ENCODE measurements at regions not wholly inside any gene's neighbourhood (a gene's known extent, or its start where the extent isn't known, plus 50 kb on each side); places are given as distances from the start of the nearest gene placed in this dataset.
"Not testable (repeated sequence)": the region's sequence is repeated elsewhere in the genome, so short reads cannot be mapped to it uniquely, and the experiment has no call there.

DNA sequence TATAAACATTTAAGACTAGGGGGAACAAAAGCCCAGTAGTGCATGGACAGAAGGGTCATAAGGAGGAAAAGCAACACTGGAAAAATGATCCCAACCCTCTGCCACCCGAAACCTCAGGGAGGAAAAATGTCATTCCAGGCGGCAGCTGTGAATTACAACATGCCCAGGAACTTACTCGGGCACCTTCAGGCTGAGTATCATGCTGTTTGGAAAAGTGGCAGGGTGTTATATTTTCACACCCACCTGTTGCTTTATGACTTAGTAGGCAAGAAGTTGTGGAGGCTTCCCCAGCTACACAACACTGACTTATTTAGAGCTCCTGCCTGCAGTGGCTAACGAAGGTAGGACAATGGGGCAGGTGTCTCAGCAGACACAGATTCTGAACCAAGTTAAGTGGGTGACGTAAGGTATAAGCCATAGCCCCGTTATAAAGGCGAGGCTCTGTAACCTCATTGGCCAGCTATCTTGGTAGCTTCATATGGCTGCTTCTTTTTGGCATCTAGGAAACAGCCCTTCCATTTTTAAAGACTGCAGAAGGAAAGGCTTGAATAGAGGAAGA, 96.1 kb upstream of the IFNG-AS1 start:
- no peak for DNase-seq (ENCODE audit: low spot score)

DNA sequence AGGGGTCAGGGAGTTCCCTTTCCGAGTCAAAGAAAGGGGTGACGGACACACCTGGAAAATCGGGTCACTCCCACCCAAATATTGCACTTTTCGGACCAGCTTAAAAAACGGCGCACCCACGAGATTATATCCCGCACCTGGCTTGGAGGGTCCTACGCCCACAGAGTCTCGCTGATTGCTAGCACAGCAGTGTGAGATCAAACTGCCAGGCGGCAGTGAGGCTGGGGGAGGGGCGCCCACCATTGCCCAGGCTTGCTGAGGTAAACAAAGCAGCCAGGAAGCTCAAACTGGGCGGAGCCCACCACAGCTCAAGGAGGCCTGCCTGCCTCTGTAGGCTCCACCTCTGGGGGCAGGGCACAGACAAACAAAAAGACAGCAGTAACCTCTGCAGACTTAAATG, 88.8 kb upstream of the IFNG-AS1 start:
- DNase-seq (ENCODE audit: low spot score): not testable (repeated sequence)

DNA sequence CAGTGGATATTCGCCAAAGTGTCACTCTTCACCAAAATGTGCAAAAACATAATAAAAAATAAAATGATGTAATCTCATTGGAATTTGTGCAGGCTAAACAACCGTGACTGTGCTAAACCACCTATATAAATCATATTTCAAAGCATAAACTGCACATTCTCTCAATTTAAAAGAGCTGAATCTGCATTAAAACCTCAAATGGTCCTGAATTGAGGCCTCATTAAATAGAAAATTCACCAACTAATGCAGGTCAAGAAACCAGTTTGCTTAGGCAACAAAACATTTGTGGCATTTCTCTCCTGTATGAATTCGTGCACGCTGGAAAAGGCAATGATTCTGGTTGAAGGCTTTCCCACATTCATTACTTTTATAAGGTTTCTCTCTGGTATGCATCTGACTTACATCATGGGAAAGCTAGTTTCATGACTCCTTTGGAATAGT, 80.1 kb upstream of the IFNG-AS1 start:
- DNase-seq (ENCODE audit: low spot score): no peak

DNA sequence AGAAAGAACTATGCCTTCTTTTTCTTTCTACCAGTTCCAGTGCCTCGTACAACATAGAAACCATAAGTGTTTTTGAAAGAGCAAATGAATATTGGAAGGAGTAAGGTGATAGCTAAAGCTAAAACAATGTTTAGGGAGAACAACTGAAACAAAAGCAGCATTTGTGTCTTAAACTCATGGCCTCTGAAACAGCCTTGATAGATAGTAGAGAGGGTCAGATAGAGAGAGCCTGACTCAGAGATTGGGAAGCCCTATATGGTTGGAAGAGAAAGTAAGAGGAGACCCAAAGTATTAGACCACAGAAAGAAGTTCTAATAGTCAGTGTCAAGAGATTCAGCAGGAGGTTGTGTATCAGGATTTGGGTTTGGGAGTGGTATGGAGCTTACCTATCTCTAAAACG, 79.6 kb upstream of the IFNG-AS1 start:
- DNase-seq (ENCODE audit: low spot score): no peak

DNA sequence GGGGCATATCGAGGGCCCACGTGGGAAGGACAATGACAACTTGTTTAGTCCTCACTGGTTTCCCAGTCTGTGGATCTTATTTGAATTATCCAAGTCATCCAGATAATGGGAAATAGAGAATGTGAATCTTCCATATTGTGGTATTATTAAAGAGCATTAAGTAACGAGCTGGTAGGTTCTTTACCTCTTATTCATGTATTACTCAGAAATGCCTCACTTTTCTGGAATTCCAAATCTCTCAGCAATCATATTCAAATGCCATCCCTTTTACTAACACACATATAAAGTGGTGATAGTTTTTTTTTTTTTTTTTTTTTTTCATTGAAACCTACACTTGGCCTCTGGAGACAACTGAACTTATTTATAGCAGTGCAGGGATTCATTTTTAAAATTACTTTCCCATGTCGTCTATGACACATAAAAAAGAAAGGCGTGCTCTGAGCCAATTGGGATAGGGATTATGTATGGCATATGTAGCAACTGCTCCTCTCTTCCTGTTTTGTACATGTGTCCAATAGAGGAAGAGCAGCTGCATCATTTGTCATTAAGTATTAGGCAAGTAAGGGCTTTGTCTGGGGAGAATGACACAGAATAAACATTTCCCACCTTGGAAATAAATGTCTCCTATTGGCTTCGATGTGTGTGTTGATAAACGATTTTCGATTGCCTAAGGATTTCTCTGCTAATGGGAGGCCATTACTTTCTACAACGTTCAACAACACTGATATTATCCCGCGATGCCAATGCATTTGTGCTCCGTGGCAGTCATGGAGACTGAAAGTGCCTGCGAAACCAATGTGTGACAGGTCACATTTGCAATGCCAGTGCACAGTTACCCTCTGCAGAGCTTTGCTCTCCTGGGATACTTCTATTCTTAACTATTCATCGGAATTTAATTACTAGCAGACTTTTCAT, 78.6 kb upstream of the IFNG-AS1 start:
- no peak for DNase-seq (ENCODE audit: low spot score)

DNA sequence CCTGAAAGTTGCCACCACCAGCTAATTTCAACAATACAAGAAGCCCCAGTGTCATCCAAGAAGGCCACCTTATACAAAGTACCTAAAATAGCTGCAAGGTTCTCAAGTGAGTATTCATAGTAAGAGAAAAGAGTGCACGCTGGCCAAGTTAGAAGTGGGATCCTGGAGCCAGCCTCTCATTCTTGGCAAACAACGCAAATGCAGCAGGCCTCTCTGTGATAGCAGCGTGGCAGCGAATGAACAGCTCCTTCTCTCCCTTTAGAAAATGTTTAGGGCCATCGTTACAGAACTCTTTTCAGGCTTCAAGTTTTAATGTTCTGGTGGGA, 78.0 kb upstream of the IFNG-AS1 start:
- no peak for DNase-seq (ENCODE audit: low spot score)

DNA sequence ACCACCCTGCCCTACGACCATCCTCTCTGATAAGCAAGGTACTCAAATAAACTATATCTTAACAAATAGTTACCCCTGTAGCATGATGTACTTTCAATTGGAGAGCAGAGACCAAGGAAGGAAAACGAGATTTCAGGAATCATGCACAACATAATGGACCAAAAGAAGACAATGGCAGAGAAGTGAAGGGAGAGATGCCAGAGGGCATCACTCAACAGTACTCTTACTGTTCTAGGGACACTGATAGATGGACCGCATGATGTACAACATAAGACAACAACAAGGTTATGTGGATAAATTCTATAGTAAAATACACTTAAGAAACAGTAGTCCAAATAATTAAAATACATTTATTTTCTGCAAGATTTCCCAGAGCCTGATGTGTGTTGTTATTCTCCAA, 77.5 kb upstream of the IFNG-AS1 start:
- DNase-seq (ENCODE audit: low spot score): no peak

DNA sequence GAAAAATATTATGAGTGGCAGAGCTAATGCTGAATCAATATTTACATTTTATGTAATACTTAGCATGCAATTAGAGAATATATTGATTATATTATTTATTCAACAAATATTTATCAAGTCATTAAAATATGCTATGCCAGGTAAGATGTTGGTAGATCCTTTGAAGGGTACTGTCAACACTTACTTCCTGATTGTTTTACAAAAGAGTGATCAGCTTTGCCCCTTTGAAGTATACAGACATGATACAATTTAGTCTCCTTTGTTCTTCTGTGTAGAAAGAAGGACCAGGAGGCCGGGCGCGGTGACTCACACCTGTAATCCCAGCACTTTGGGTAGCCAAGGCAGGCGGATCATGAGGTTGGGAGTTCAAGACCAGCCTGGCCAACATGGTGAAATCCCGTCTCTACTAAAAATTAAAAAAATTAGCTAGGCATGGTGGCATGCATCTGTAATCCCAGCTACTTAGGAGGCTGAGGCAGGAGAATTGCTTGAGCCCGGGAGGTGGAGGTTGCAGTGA, 73.9 kb upstream of the IFNG-AS1 start:
- DNase-seq (ENCODE audit: low spot score): peak; percentile 6

DNA sequence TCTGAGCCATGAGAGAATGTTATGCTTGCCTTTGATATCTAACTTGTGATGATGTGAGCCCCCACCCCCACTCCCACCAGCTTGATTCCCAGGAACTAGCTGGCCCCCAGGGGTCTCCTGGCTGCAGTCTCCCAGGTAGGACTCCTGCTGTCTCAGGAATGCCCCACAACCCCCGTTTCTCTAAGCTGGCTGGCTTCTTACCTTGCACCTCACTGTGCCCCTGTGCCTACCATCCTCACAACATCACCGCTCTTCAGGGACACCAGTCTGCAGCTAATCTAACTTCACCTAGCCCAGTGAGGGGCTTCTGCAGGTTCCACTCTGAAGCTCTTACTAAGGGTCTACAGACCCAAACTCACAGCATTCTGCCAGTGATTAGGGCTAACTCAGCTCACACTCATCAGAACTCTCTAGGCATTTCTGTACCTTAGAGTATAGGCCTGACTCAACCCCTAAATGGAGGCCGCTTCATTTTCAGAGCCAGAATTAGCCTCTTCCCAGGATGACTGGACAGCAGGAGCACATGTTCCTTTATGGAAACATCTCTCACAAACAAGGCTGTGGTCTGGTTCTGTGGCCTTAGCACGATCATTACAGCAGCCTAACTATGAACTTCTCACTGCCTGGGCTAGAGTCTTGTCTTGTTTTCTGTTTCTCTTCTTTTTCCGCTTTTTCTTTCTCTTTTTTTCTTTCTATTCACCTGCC, 72.8 kb upstream of the IFNG-AS1 start:
- DNase-seq (ENCODE audit: low spot score): no peak

DNA sequence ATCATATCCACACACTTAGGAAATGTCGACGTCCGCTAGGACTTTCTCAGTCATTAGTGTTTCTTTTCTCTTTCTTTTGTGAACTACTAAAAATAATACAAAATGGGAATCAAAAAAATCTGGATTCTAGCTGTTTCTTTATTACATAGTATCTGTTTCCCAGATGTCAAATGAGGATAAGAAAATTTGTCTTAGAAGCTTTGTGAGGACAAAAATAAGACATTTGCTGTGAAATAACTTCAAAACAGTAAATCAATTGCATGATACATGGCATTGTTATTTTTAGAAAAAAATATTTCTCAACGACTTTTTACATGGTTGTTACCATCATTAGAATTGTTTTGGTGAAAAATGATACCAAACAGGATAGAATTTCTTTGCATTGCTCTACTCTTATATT, 71.4 kb upstream of the IFNG-AS1 start:
- DNase-seq (ENCODE audit: low spot score): no peak

DNA sequence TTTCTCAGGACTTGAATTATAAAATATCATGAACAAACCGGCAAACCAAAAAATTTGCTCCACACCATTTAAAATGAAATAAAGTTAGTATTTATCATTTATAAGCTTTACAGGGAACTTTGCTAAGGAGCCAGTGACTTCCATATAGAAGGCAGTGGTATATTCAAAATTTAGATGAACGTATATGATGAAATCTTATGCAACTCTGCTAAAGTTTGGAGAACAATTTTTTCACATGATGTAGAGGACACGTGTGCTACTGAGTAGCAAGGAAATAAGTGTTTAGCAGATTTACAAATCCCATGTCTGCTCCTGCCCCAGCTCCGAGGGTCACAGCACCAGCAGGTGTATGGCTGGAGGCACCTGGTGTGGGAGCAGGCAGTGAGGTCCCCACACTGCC, 70.8 kb upstream of the IFNG-AS1 start:
- no peak for DNase-seq (ENCODE audit: low spot score)

DNA sequence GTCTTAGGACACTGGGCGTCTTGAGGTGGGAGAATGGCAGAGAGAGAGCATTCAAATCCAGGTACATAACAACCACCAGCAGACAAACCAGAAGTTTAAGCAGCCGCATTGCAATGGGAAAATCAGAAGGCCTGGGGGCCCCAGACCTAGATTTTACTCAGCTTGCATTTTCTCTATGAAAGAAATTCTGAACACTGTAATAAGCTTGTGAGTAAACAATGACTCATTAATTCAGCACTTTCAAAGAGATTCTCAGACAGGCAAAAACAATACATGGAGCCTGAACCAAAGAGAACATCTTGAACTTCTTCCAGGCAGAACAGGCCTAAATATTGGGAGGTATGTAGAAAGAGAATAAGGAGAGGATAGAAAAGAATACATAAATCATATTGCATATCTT, 69.8 kb upstream of the IFNG-AS1 start:
- DNase-seq (ENCODE audit: low spot score): peak; percentile 21

DNA sequence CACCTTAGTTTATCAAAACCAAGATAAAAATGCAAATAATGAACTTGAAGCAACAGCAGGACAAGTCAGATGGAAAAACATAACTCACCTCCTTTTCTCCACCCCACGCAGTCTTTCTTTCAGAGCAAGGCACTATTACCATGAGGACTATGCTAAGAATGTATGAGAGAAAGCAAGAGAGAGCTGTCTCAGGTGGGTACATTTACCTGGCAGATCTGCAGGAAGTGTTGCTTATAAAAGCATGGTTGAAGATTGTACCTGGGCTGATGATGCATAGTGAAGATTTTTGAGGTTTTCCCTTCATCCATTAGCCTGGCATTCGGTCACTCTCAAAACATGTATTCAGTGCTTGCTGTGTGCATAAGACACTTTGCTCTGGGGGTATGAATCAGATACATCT, 68.8 kb upstream of the IFNG-AS1 start:
- DNase-seq (ENCODE audit: low spot score): no peak

DNA sequence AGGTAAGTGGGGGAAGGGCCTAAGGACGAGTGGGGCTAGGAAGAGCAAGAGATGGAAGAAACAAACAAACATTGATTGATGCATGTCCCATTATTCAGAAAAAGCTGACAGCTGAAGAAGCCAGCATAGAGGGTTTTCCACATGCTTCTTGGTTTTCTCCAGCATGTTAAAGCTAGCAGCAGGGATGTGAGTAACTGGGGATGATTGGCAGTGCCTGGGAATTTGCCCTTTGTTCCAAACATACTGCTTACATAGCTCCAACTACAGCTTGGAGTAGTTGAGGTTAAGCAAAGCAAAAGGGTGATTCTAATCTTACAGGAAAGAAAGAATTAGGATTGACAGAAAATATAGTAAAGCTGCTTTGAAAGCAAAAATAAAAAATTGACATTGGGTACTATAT, 68.0 kb upstream of the IFNG-AS1 start:
- peak; percentile 25 for DNase-seq (ENCODE audit: low spot score)

DNA sequence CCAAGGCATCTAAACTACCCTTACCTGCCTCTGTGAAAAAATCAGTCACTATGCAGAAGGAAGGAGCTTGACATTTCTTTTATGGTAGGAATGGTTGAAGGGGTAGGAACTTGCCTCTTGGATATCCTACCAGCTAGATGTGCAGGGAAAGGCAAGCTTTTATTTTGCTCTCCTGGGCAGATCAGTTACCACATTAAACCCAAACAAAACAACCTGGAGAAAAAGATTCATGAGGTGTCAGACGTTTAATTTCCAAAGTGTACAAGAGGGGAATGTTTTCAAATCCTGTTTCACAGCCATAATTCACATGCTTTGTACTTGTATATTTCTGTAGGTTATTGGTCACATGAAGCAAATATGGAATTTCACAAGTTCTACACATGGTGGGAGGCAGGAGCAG, 67.0 kb upstream of the IFNG-AS1 start:
- no peak for DNase-seq (ENCODE audit: low spot score)

DNA sequence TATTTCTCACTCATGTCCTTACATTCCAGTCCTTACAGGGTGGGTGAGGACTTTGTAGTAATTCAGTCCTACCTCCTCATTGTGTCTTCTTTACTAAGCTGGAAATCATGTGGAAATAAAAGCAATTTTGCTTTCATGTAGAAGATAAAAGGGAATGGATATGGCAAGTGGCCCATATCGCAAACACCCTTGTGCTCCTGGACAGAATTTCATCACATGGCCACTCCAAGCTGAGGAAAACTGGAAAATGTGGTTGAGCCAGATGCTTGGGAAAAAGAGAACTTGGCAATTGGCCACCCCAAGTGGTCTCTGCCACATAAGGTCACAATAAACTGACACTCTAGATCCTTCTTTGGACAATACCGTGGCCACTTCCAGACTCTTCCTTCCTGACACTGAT, 64.2 kb upstream of the IFNG-AS1 start:
- peak; percentile 58 for DNase-seq (ENCODE audit: low spot score)

DNA sequence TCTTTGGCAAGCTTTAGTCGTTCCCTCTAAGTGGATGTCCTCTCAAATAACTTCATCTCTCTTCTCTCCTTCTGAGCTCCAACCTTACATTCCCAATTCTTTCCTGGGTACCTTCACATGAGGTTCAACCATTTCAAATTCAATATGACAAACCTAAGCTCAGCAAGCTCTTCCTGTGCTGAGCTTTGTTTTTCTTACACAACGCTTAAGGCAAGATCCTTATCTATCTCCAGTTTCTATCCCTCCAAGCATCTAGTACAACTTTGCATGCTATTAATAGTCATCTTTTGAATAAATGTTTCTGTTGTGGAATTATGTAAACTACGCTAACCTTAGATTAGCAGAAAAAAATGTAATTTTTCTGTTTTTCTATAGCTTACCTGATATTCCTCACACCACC, 63.7 kb upstream of the IFNG-AS1 start:
- DNase-seq (ENCODE audit: low spot score): no peak

DNA sequence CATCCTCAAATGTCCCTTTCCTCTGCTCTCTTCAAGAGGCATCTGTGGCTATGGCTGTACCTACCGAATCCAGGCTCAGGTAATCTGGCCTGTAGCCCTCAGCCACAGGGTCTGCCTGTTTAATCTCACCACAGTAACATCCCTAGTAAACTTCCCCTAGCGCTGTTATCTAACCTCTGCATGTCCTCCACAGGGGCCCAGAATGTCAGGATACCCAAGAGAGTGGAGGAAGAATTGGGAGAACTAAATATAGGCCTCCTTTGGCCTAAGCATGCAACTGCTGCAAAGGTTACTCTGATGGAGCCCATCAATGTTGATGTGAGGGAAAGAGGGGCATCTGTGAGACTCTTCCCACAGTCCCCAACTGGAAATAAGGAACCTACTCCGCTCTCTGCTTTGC, 63.2 kb upstream of the IFNG-AS1 start:
- DNase-seq (ENCODE audit: low spot score): no peak

DNA sequence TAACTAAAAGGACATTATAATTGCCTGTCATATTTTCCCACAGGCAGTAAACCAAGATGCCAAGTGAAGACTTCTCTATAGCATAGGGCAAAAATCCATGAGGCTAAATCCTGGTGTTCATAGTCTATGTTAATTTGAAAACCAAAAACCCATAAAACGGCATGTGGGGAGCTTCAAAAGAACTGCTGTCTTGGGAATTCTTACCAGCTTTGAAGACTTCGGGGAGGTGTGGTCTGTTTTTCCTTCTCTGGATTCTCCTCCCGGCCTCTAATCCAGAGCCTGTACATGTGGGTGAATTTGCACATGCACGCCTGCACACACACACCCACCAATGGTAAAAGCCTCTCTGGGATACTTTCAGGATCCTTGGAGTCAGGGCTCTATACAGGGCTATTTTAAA, 61.9 kb upstream of the IFNG-AS1 start:
- no peak for DNase-seq (ENCODE audit: low spot score)

DNA sequence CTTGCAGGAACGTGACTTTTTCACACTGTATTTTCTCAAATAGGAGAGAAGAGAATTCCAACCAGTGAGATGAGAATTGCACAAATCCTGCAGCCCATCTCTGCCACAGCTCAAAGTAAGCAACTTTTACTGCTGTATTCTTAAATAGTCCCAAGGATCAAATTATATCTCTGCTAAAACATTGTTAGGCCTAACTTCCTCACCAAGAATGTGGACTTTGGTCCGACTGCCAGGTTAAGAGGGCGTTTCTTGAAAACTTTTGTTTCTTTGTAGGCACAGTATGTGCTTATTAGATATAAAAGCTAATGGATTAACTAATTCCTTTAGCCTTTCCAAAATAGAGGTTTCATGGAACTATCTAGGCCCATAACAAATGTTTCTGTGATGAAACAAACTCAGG, 61.4 kb upstream of the IFNG-AS1 start:
- no peak for DNase-seq (ENCODE audit: low spot score)

DNA sequence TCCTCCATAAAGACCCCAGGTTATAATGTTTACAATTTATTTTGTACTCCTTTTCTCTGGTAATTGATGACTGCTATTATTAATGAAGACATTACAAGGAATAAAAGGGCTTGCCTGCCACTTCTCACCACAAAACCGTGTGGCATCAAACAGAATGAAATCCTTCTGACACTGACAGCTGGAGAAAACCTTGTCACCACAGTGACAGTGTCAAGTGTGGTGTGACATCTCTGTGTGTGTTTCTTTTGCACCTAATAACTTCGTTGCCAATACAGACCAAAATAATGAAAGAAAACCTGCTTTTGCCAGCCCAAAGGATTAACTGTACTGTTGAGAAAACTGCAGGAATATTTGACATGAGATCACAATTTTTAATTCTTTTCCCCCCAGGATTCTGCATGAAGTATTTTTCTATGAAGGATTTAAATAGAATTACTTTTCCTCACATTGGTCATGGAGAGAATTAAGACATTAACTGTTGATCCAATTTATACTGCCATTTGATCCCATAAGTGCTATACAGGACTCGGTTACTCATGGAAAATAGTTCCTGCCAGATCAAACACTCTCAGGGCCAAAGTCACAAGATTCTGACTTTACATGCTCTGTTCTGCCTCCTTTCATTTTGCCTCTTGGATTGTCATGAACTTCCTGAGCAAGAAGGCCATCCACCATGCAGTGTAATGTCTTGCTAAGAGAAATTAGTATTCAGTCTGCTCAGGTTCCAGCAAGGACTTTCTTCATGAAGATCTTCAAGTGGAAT, 60.4 kb upstream of the IFNG-AS1 start:
- DNase-seq (ENCODE audit: low spot score): no peak

DNA sequence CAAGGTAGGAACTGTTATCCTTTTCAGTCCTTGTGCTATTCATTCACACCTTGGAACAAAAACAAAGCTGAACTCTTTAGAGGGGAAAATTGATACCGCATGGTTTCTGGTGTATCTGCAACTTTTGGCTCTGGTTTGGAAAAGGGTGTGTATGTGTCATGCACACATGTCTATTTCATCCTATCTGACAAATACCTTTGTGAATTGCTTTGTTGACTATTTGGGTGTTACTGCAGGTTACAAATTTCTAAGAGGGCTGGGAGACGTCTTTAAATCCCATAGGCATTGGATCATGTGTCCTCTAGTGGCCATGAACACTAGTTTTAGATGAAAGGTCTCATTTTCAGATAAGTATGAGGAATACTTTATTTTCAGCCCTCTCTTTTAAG, 59.9 kb upstream of the IFNG-AS1 start:
- no peak for DNase-seq (ENCODE audit: low spot score)
